DOHH2 (cell line): ENCODE measurements at regions not wholly inside any gene's neighbourhood (a gene's known extent, or its start where the extent isn't known, plus 50 kb on each side); places are given as distances from the start of the nearest gene placed in this dataset.

Source experiments
- H3F3A ChIP-seq: fragments of 200-600 bp; sonication (generic), shearing (Covaris generic); 2 replicates; pipeline ENCODE4 v1.6.0; 2016; ENCODE audit warnings: antibody characterized with exemption, mild to moderate bottlenecking; ENCODE audit not compliant: control insufficient read depth, insufficient read depth
- H3K27ac ChIP-seq: fragments of 200-600 bp; sonication (generic); 2 replicates; pipeline ENCODE4 v1.5.1; 2014; ENCODE audit warnings: low read depth, mild to moderate bottlenecking, low read length, moderate library complexity
- H3K27me3 ChIP-seq: fragments of 200-600 bp; sonication (generic); 2 replicates; pipeline ENCODE4 v1.6.1; 2014; ENCODE audit warnings: mild to moderate bottlenecking, low read length, mixed read lengths; ENCODE audit not compliant: control insufficient read depth
- H3K36me3 ChIP-seq: fragments of 200-600 bp; sonication (generic); 2 replicates; pipeline ENCODE4 v1.6.1; 2014; ENCODE audit warnings: mild to moderate bottlenecking, low read length, moderate library complexity, mixed read lengths; ENCODE audit not compliant: control insufficient read depth
- H3K4me1 ChIP-seq: fragments of 200-600 bp; sonication (generic); 2 replicates; pipeline ENCODE4 v1.6.1; 2014; ENCODE audit warnings: mild to moderate bottlenecking, low read length, mixed read lengths; ENCODE audit not compliant: control insufficient read depth
- H3K4me2 ChIP-seq: fragments of 200-600 bp; sonication (generic); 2 replicates; pipeline ENCODE4 v1.6.0; 2014; ENCODE audit warnings: mild to moderate bottlenecking, low read length, moderate library complexity
- H3K4me3 ChIP-seq: fragments of 200-600 bp; sonication (generic); 2 replicates; pipeline ENCODE4 v1.5.1; 2014; ENCODE audit warnings: mild to moderate bottlenecking, low read length, mixed read lengths
- H3K79me2 ChIP-seq: fragments of 200-600 bp; sonication (generic); 2 replicates; pipeline ENCODE4 v1.6.1; 2014; ENCODE audit warnings: mild to moderate bottlenecking, low read length, mixed read lengths; ENCODE audit not compliant: control insufficient read depth
- H3K9me2 ChIP-seq: fragments of 200-600 bp; sonication (generic); replicated peaks from 2 replicates; pipeline ENCODE4 v1.6.1; 2014; ENCODE audit warnings: mild to moderate bottlenecking, low read length, mixed read lengths; ENCODE audit not compliant: control insufficient read depth
- H3K9me3 ChIP-seq: fragments of 200-600 bp; sonication (generic); 2 replicates; pipeline ENCODE4 v1.6.1; 2014; ENCODE audit warnings: antibody characterized with exemption, low read length, mixed read lengths; ENCODE audit not compliant: control insufficient read depth, insufficient read depth
- H4K20me1 ChIP-seq: fragments of 200-600 bp; sonication (generic); 2 replicates; pipeline ENCODE4 v1.6.0; 2014; ENCODE audit warnings: low read depth, mild to moderate bottlenecking, antibody characterized with exemption, low read length, moderate library complexity; ENCODE audit not compliant: control insufficient read depth, insufficient read depth
- EZH2phosphoT487 ChIP-seq: fragments of 200-600 bp; sonication (generic); IDR thresholded peaks from 2 replicates; pipeline ENCODE4 v1.6.1; 2017; ENCODE audit warnings: borderline replicate concordance, mild to moderate bottlenecking, antibody characterized with exemption, low read length, moderate library complexity, mixed read lengths
- TF ChIP-seq, protein P1 (sequence below): fragments of 200-600 bp; sonication (generic); IDR thresholded peaks from one replicate; pipeline ENCODE4 v1.5.1; 2014; ENCODE audit warnings: antibody characterized with exemption, mild to moderate bottlenecking, low read depth, low read length; ENCODE audit not compliant: poor library complexity, severe bottlenecking

DNA sequence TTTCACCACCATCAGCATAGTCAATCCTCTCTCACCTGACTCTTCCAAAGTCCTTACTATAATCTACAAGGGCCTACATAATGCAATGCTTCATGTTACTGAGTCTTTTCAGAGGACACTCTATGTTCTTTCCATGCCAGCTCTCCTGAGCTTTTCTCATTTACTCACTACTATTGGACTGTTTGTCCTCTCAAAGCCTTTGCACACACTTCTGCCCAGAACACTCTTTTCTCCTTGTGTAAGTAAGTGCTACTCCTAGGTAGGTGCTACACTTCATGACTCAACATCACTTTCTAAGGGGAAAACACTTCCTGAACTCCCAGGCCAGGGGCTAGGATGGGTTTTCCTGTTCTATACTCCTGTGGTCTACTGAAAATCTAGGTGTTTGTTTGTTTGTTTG lies 82.5 kb upstream of the GULP1 start:
- H3K27ac ChIP-seq: no peak overlapping the region
- no peaks in the 10 kb centered on the region for H3K79me2 ChIP-seq
- H4K20me1 ChIP-seq: no peaks in the 10 kb centered on the region
- no peak overlapping the region for H3K4me3 ChIP-seq
- no peak for TF ChIP-seq EZH2phosphoT487
- no peaks in the 10 kb centered on the region for H3F3A ChIP-seq
- no peaks in the 10 kb centered on the region for H3K36me3 ChIP-seq
- H3K4me2 ChIP-seq: no peak overlapping the region
- H3K4me1 ChIP-seq: no peaks in the 10 kb centered on the region
- H3K9me3 ChIP-seq: no peaks in the 10 kb centered on the region
- H3K27me3 ChIP-seq: no peaks in the 10 kb centered on the region
- H3K9me2 ChIP-seq: no peaks in the 10 kb centered on the region

DNA sequence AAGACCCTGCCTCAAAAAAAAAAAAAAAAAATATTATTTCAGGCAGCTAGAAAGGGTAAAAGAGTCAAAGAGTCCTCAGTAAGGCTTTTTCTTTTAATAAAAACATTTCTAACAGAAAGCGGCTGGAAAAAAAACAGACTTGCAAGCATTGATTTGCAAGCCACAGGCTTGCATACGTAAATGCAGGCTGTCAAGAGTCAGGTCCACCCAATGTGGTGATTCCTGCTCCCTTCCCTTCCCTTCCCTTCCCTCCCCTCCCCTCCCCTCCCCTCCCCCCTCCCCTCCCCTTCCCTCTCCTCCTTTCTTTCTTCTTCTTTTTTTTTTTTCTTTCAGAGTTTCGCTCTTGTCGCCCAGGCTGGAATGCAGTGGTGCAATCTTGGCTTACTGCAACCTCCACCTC lies 74.4 kb upstream of the GULP1 start:
- TF ChIP-seq, protein P1, sequence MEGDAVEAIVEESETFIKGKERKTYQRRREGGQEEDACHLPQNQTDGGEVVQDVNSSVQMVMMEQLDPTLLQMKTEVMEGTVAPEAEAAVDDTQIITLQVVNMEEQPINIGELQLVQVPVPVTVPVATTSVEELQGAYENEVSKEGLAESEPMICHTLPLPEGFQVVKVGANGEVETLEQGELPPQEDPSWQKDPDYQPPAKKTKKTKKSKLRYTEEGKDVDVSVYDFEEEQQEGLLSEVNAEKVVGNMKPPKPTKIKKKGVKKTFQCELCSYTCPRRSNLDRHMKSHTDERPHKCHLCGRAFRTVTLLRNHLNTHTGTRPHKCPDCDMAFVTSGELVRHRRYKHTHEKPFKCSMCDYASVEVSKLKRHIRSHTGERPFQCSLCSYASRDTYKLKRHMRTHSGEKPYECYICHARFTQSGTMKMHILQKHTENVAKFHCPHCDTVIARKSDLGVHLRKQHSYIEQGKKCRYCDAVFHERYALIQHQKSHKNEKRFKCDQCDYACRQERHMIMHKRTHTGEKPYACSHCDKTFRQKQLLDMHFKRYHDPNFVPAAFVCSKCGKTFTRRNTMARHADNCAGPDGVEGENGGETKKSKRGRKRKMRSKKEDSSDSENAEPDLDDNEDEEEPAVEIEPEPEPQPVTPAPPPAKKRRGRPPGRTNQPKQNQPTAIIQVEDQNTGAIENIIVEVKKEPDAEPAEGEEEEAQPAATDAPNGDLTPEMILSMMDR: no peak
- TF ChIP-seq EZH2phosphoT487: no peak
- Histone ChIP-seq H3K9me3 (no peaks in the 10 kb centered on the region), H3K4me1 (no peaks in the 10 kb centered on the region), H3K4me2 (no peak overlapping the region), H3K79me2 (no peaks in the 10 kb centered on the region), H4K20me1 (no peaks in the 10 kb centered on the region), H3K27me3 (no peaks in the 10 kb centered on the region), H3K27ac (no peak overlapping the region), H3K4me3 (no peak overlapping the region), H3F3A (no peaks in the 10 kb centered on the region), H3K9me2 (no peaks in the 10 kb centered on the region), H3K36me3 (no peaks in the 10 kb centered on the region)

DNA sequence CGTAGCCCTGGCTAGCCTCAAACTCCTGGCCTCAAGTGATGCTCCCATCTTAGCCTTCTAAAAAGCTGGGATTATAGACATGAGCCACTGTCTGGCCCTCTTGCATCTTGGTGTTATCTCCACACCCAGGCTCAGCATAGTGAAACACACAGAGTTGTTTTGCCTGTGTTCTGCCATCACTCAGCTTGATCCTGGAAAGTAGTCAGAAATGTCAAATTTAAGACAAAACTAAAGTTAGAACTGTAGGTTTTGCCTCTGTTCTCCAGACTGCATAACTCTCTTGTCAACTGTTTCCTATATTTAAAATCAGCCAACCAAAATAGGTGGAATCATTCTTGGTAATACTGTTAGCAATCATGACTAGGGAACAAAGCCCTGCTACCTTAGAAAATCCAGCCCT lies 72.1 kb upstream of the GULP1 start:
- H3K4me3 ChIP-seq: no peak overlapping the region
- TF ChIP-seq, protein P1: no peak
- no peak for TF ChIP-seq EZH2phosphoT487
- H3F3A ChIP-seq: no peaks in the 10 kb centered on the region
- H3K79me2 ChIP-seq: no peaks in the 10 kb centered on the region
- H3K9me2 ChIP-seq: no peaks in the 10 kb centered on the region
- H3K4me1 ChIP-seq: no peaks in the 10 kb centered on the region
- H3K36me3 ChIP-seq: no peaks in the 10 kb centered on the region
- H3K9me3 ChIP-seq: no peaks in the 10 kb centered on the region
- no peak overlapping the region for H3K27ac ChIP-seq
- H3K27me3 ChIP-seq: no peaks in the 10 kb centered on the region
- H4K20me1 ChIP-seq: no peaks in the 10 kb centered on the region
- H3K4me2 ChIP-seq: no peak overlapping the region

DNA sequence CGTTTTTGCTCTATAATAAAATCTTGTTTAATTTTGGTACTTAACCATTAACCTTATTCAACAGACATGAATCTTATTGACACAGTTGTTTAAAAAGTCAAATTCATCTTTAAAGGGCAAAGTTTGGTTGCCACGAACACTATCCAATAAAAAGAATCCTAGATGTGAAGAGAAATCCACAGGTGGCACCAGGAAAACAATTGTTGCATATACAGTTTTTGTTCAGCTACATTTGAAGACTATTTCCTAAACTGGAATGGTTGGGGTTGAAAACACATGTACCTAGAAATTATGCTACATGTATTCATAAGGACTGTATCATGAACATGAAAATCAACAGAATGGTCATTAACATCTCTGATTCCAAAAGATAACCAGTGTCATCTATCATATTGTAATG lies 71.1 kb upstream of the GULP1 start:
- no peaks in the 10 kb centered on the region for H3K27me3 ChIP-seq
- TF ChIP-seq, protein P1: no peak
- no peak for TF ChIP-seq EZH2phosphoT487
- H3K36me3 ChIP-seq: no peaks in the 10 kb centered on the region
- H3K27ac ChIP-seq: no peak overlapping the region
- H4K20me1 ChIP-seq: no peaks in the 10 kb centered on the region
- H3K4me1 ChIP-seq: no peaks in the 10 kb centered on the region
- no peaks in the 10 kb centered on the region for H3F3A ChIP-seq
- H3K9me3 ChIP-seq: no peaks in the 10 kb centered on the region
- no peak overlapping the region for H3K4me2 ChIP-seq
- no peaks in the 10 kb centered on the region for H3K9me2 ChIP-seq
- H3K79me2 ChIP-seq: no peaks in the 10 kb centered on the region
- no peak overlapping the region for H3K4me3 ChIP-seq
